Transverse colon (tissue), 3 donors: ENCODE measurements at regions not wholly inside any gene's neighbourhood (a gene's known extent, or its start where the extent isn't known, plus 50 kb on each side); places are given as distances from the start of the nearest gene placed in this dataset.

ENCODE experiments used
- EP300 ChIP-seq: sonication (generic); formaldehyde crosslinking; IDR thresholded peaks from one replicate; pipeline ENCODE4 v1.6.1; 2017; ENCODE audit warnings: antibody characterized with exemption, low read depth
- POLR2A ChIP-seq: fragments of 450-650 bp; IDR thresholded peaks from one replicate; pipeline ENCODE4 v1.6.1; 2016; ENCODE audit warnings: antibody characterized with exemption, mild to moderate bottlenecking, moderate library complexity
- TF ChIP-seq, protein P1 (sequence below), 5 experiments: fragments of 200-600 bp in 3 of 5; fragments of 450-650 bp in 2 of 5; sonication (generic) in 3 of 5; IDR thresholded peaks; 1 replicate in 2 of 5; 2 replicates in 3 of 5; pipeline ENCODE4 v1.5.1; 2016 to 2017; ENCODE audit warnings: antibody characterized with exemption in 5 of 5, inconsistent platforms in 3 of 5, mild to moderate bottlenecking in 2 of 5, moderate library complexity in 1 of 5

GRCh38 chr14:51457843-51458562 lies 193.7 kb upstream of the FRMD6 start:
- no peak for TF ChIP-seq POLR2A
- TF ChIP-seq, protein P1, sequence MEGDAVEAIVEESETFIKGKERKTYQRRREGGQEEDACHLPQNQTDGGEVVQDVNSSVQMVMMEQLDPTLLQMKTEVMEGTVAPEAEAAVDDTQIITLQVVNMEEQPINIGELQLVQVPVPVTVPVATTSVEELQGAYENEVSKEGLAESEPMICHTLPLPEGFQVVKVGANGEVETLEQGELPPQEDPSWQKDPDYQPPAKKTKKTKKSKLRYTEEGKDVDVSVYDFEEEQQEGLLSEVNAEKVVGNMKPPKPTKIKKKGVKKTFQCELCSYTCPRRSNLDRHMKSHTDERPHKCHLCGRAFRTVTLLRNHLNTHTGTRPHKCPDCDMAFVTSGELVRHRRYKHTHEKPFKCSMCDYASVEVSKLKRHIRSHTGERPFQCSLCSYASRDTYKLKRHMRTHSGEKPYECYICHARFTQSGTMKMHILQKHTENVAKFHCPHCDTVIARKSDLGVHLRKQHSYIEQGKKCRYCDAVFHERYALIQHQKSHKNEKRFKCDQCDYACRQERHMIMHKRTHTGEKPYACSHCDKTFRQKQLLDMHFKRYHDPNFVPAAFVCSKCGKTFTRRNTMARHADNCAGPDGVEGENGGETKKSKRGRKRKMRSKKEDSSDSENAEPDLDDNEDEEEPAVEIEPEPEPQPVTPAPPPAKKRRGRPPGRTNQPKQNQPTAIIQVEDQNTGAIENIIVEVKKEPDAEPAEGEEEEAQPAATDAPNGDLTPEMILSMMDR (IDR thresholded peaks at IDR 0.05) = no peak
- no peak for TF ChIP-seq EP300
